ENCODE measurements at regions not wholly inside any gene's neighbourhood (a gene's known extent, or its start where the extent isn't known, plus 50 kb on each side); places are given as distances from the start of the nearest gene placed in this dataset.

GRCh38 chr7:26547156-26547555 lies 255.5 kb downstream of the SNX10 start:
- intact Hi-C loops (cut with micrococcal nuclease), result loop anchor here (5.0 kb wide), 1 partner anchor 180 kb away; no protein-coding TSS in a partner anchor
- no peaks in the 10 kb centered on the region for H3K79me2 ChIP-seq (ENCODE audit: low read length)
- CTCF ChIA-PET, result no interaction called here
- TF ChIP-seq EZH2 (IDR thresholded peaks at IDR 0.05; ENCODE audit: low read length, unreplicated experiment), result no peak
- TF ChIP-seq CTCF (conservative IDR thresholded peaks at IDR 0.05; ENCODE audit: low read depth, low read length), result no peak
- no peak for TF ChIP-seq EZH2phosphoT487 (IDR thresholded peaks at IDR 0.05; ENCODE audit: borderline replicate concordance, low read length)
- no peak overlapping the region for H3K27ac ChIP-seq (ENCODE audit: low read length)
- DNase-seq (no peak), ATAC-seq (no peak)
- no peak overlapping the region for H3K4me3 ChIP-seq (ENCODE audit: low read length)
- no peaks in the 10 kb centered on the region for H3K36me3 ChIP-seq (ENCODE audit: low read depth, low read length)
- no peaks in the 10 kb centered on the region for H4K20me1 ChIP-seq (ENCODE audit: low read length)
- BruUV-seq (replicated peaks), result no TSS peak
- no peaks in the 10 kb centered on the region for H3F3A ChIP-seq (ENCODE audit: low read length, unreplicated experiment)
- H3K4me1 ChIP-seq (ENCODE audit: insufficient read depth, low read length), result peaks cover 45% of the 10 kb centered on the region
- POLR2A ChIA-PET (ENCODE audit: unreplicated experiment), result no interaction called here
- H2AFZ ChIP-seq (ENCODE audit: low read length), result no peak overlapping the region
- no peak overlapping the region for H3K9ac ChIP-seq (ENCODE audit: low read length)
- no peaks in the 10 kb centered on the region for H3K9me2 ChIP-seq (replicated peaks; ENCODE audit: low read length)
- no peak overlapping the region for H3K4me2 ChIP-seq (ENCODE audit: low read length)
- H3K9me3 ChIP-seq (ENCODE audit: low read length), result no peaks in the 10 kb centered on the region
- no peaks in the 10 kb centered on the region for H3K27me3 ChIP-seq (ENCODE audit: low read length)

DNA sequence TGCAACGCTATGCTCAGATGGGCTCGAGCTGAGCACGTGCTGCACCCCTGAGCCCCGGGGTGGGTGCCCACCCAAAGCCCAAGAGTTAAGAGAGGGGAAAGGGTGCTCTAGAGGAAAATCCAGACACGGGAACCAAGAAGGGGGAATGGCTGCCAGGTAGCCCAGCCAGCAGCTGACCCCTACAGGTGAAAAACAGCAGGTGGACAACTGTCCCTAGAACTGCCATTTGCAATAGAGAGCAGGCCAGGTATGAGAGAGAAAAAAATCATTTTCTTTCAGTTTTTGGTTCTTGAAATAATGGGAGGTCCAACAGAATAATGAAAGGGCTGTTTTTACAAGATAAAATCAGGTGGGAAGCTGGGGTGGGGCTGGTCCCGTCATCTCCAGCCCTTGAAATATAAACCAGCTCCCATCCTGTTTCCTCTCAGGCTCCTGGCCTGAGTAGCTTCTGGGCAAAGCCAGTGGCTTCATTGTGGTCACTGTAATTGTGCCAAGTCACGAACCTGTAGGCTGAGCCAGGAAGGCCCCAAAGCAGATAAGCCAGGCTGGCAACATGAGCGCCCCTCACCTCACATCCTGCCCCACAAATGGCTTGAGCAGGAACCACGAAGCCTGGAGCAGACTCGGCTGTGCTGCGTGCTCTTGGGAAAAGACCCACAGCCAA lies 257.8 kb downstream of the SNX10 start:
- ChIA-PET CTCF (interaction anchor here (0.6 to 1.6 kb wide), 5 partner anchors 13 to 184 kb away, joined by 3 to 10 read pairs (median 5); no protein-coding TSS in a partner anchor), POLR2A (ENCODE audit: unreplicated experiment) (interaction anchor here (0.6 to 0.7 kb wide), 2 partner anchors 11 to 603 kb away, joined by 3 to 7 read pairs; partner anchors contain the start of gene HOXA3)
- H3K4me1 ChIP-seq (ENCODE audit: insufficient read depth, low read length), result peaks cover 52% of the 10 kb centered on the region
- H3K27me3 ChIP-seq (ENCODE audit: low read length), result no peaks in the 10 kb centered on the region
- intact Hi-C loops (cut with micrococcal nuclease), result loop anchor here (1.0 to 5.0 kb wide), 3 partner anchors 118 to 182 kb away; no protein-coding TSS in a partner anchor
- peak overlapping the region; percentile 69 for H2AFZ ChIP-seq (ENCODE audit: low read length)
- peak overlapping the region; percentile 77 for H3K4me2 ChIP-seq (ENCODE audit: low read length)
- TF ChIP-seq CTCF (conservative IDR thresholded peaks at IDR 0.05; ENCODE audit: low read depth, low read length) (peak; percentile 39; the same call in 1 of the 2 replicates), EZH2phosphoT487 (IDR thresholded peaks at IDR 0.05; ENCODE audit: borderline replicate concordance, low read length) (no peak), EZH2 (IDR thresholded peaks at IDR 0.05; ENCODE audit: low read length, unreplicated experiment) (no peak)
- H3F3A ChIP-seq (ENCODE audit: low read length, unreplicated experiment), result no peaks in the 10 kb centered on the region
- peak overlapping the region; percentile 100 for H3K27ac ChIP-seq (ENCODE audit: low read length)
- DNase-seq (peak; percentile 98), ATAC-seq (peak; percentile 89)
- H4K20me1 ChIP-seq (ENCODE audit: low read length), result no peaks in the 10 kb centered on the region
- no peaks in the 10 kb centered on the region for H3K36me3 ChIP-seq (ENCODE audit: low read depth, low read length)
- BruUV-seq (replicated peaks), result TSS peak; percentile 72
- no peaks in the 10 kb centered on the region for H3K9me3 ChIP-seq (ENCODE audit: low read length)
- peak overlapping the region; percentile 93 for H3K9ac ChIP-seq (ENCODE audit: low read length)
- H3K4me3 ChIP-seq (ENCODE audit: low read length), result peak overlapping the region; percentile 35
- H3K9me2 ChIP-seq (replicated peaks; ENCODE audit: low read length), result no peaks in the 10 kb centered on the region
- no peaks in the 10 kb centered on the region for H3K79me2 ChIP-seq (ENCODE audit: low read length)

- CTCF ChIA-PET, result interaction anchor here (1.4 to 1.6 kb wide), 2 partner anchors 98 to 181 kb away, joined by 5 to 10 read pairs; no protein-coding TSS in a partner anchor
- no peak overlapping the region for H3K4me3 ChIP-seq (ENCODE audit: low read length)
- H3K9me2 ChIP-seq (replicated peaks; ENCODE audit: low read length), result no peaks in the 10 kb centered on the region
- POLR2A ChIA-PET (ENCODE audit: unreplicated experiment), result interaction anchor here (0.5 to 0.6 kb wide), 2 partner anchors 13 to 152 kb away, joined by 3 to 4 read pairs; no protein-coding TSS in a partner anchor
- H3K27me3 ChIP-seq (ENCODE audit: low read length), result no peaks in the 10 kb centered on the region
- DNase-seq (peak; percentile 56), ATAC-seq (0 out of 2 replicates have a peak, but pooled peaks have one; percentile 1)
- no peaks in the 10 kb centered on the region for H3F3A ChIP-seq (ENCODE audit: low read length, unreplicated experiment)
- H3K4me1 ChIP-seq (ENCODE audit: insufficient read depth, low read length), result peaks cover 43% of the 10 kb centered on the region
- H3K79me2 ChIP-seq (ENCODE audit: low read length), result no peaks in the 10 kb centered on the region
- TF ChIP-seq CTCF (conservative IDR thresholded peaks at IDR 0.05; ENCODE audit: low read depth, low read length), result no peak
- no peak for TF ChIP-seq EZH2 (IDR thresholded peaks at IDR 0.05; ENCODE audit: low read length, unreplicated experiment)
- no peak for TF ChIP-seq EZH2phosphoT487 (IDR thresholded peaks at IDR 0.05; ENCODE audit: borderline replicate concordance, low read length)
- H4K20me1 ChIP-seq (ENCODE audit: low read length), result no peaks in the 10 kb centered on the region
- intact Hi-C loops (cut with micrococcal nuclease), result no loop called here
- no peaks in the 10 kb centered on the region for H3K36me3 ChIP-seq (ENCODE audit: low read depth, low read length)
- H3K27ac ChIP-seq (ENCODE audit: low read length), result peak overlapping the region; percentile 100
- H2AFZ ChIP-seq (ENCODE audit: low read length), result no peak overlapping the region
- BruUV-seq (replicated peaks), result no TSS peak
- peak overlapping the region; percentile 77 for H3K4me2 ChIP-seq (ENCODE audit: low read length)
- peak overlapping the region; percentile 93 for H3K9ac ChIP-seq (ENCODE audit: low read length)
- no peaks in the 10 kb centered on the region for H3K9me3 ChIP-seq (ENCODE audit: low read length)
These were observed 258.8 kb downstream of the SNX10 start for GRCh38 chr7:26550492-26550891.

All from PC-3 (cell line).